Umbilical cord (tissue), 1 donor: ENCODE measurements at regions not wholly inside any gene's neighbourhood (a gene's known extent, or its start where the extent isn't known, plus 50 kb on each side); places are given as distances from the start of the nearest gene placed in this dataset.

Source experiments
- DNase-seq: peaks from one replicate; pipeline ENCODE4 v3.0.0-alpha.2; 2015; ENCODE audit warnings: low spot score

DNA sequence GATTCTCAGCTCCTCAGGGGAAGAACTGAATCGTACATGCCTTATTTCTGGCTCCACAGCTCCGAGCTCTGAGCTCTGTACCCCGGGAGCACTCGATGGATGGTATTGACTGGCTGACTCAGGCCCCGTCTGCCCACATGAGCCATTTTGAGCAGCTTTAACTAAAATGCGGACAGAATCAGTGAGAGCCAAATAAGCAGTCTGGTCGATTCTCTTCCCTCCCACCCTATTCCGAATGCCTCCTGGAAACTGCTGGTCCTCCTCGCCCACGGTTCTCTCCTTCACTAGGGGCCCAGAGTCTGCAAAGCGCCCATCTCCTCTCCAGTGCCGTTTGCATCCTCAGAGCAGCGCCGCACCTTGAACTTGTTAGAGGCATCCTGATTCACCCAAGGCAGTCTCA, 125.9 kb upstream of the IRF2BP2 start:
- DNase-seq = no peak

DNA sequence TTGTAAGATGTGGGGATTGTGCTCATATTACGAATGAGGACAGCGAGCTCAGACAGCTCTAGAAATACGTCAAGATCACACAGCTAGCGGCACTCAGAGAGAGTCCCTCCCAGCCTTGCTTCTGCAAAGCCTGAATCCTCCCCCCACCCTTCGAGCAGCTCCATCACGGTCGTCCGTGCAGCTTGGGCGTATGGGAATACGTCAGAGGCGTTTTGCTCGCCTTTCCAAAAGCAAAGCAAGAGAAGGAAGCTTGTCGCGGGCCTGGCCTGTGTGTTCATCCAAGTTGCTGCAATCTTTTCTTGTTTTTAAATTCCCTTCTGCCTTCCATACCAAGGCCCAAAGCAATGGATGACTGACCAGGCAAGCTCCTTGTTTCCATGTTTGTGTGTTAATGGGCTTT, 125.5 kb upstream of the IRF2BP2 start:
- no peak for DNase-seq

DNA sequence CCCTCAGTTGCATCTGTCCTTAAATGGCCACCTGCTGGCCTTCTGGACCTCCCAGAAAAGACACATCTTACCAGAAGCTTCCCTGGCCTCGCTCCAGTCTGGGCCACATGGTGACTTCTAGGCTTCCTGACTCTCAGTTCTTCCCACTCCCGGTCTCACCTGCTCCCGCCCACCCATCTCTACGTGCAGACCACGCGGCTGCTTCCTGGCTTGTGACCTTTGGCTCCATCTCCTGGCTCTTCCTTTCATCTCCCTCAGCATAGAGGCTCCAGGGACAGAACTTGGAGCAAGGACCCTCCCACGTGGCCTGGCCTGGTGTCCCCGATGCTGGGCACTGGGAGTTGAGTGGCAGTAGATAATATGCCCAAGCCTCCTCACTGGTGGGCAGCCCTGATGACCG, 124.9 kb upstream of the IRF2BP2 start:
- no peak for DNase-seq

DNA sequence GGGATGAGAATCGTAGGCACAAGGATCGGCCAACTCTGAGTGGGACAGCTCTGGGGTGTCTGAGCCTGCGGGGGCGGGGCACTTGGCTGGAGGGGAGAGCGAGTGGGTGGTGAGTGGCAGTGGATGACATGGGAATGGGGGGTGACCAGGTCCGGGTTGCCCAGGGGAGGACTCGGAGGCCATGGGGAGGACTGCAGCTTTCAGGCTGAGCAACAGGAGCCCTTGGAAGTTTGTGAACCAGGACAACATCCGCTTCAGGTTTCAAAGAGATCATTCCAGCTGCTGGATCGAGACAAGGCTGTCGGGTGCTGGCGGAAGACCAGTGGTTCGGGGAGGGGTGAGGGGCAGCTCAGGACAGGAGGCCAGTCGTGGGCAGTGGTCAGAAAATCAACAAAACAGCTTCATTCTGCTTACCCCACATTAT, 124.4 kb upstream of the IRF2BP2 start:
- DNase-seq = no peak

DNA sequence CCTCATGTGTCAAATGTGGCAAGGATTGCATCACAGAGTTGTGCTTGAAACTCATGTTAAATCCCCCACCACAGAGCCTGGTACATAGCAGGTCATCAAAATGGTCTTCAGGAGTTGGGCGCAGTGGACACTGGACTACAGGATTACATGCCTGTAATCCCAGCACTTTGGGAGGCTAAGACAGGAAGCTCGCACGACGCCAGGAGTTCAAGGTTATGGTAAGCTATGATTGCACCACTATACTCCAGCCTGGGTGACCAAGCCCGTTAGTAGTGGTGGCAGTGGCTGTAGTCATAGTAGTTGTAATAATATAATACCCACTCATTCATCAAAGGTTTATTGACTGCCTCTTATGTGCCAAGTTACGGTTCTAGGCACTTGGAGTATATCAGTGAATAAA, 123.4 kb upstream of the IRF2BP2 start:
- DNase-seq = no peak

DNA sequence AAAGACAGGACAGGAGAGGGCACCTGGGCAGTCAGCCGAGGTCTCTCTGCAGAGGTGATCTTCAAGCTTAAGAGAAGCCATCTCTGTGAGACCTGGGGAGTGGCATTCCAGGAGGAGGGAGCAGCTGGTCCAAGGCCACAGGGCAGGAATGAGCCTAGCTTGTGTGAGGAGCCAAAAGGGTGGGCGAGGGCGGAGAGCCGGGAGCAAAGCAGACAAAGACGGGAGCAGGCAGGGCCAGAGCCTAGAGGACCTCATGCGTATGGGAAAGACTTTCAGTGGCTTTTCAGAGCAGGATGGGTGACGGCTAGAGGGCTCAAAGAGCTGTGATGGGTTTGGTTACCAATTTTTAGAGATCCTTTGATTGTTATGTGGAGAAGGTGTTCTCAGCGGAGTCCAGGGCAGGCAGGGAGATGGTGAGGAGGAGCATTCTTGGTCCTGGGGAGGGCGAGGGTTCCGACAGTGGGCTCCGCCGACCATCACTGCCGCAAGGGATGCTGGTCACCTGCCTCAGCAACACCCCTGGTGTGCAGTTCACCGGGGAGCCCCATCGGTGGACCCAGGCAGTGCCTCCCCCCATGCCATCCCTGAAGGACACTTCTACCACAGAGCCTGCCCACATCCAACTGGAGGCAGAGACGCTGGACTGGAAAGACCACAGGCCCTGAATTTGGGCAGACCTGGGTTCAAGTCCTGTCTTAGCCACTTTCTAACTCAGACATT, 122.9 kb upstream of the IRF2BP2 start:
- DNase-seq = no peak

DNA sequence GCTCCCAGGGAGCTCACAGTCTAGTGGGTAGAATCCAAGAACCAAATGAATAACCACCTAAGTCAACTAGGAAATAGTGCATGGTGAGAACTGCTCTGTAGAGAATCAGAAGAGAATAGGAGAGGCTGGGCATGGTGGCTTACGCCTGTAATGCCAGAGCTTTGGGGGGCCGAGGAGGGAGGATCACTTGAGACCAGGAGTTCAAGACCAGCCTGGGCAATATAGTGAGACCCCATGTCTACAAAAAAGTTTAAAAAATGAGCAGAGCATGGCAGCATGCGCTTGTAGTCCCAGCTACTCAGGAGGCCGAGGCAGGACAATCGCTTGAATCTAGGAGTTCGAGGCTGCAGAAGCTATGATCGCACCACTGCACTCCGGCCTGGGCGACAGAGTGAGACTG, 122.3 kb upstream of the IRF2BP2 start:
- no peak for DNase-seq

DNA sequence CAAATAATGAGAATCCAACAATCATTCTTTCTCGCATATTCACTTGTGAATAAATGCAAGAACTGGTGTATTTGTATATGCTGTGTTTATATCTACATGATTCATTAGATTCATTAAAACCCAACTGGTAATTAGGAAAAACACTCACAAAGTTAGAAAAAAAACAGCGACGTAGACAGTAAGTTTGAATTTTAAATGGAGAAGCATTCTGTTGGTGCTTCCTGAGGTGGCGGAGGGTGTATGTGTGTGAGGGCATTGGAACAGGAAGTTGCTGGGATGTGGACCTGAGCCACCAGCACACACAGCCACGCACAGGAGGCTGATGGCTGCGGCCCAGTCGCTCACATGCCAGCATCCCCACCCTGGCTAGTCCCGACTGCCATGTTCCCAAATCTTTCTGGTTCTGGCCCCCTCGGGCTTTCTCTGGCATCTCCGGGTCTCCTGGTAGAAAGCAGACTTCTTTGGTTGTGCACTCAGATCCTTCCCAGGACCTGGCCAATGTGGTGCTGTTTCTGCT, 121.6 kb upstream of the IRF2BP2 start:
- DNase-seq = no peak

DNA sequence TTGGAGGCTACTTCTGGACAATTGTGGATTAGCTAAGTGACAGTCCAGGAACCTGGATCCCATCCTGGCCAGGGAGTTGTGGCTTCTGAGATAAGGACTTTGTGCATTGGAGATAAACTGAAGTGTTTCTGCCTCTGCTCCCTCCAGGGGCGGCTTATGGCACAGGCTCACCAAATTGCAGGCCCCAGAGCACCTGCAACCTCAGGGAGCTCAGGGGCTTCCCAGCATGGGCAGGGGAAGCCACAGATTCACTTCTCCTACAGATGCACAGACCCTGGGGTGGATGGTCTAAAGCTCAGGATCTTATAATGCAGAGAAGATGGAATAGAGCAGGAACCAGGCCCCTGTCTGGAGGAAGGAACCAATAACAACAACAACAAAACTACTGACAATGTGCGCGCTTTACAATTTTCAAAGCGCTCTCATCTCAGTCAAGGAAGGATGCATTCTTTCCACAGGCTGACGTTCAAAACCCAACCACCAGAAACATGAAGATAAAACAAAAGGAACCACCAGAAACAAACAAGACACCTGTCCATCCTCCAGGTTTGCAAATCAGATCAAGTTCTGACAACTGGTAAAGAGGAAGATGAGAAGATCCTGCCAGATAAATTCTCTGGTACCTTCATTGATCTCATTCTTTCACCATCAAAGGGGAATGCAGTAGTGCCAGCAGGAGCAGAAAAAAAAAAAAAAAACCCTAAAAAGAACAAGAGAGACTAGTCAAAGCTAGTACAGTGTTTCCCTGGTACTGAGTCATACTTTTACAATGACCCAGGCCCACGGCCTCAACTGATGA, 121.0 kb upstream of the IRF2BP2 start:
- DNase-seq = no peak

DNA sequence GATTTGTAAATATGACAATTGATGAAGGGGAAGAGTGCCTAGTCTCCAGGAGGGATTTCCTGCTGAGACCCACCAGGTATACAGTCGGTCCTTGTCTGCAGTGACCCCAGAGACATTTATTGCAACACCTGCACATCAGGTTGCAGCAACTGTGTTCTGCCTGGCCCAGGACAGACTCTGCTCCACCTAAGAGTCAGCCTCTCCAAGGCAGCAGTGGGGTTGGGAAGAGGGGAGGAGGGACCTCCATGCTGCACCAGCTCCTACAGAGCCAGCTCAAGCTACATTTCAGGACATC, 120.4 kb upstream of the IRF2BP2 start:
- DNase-seq = no peak

DNA sequence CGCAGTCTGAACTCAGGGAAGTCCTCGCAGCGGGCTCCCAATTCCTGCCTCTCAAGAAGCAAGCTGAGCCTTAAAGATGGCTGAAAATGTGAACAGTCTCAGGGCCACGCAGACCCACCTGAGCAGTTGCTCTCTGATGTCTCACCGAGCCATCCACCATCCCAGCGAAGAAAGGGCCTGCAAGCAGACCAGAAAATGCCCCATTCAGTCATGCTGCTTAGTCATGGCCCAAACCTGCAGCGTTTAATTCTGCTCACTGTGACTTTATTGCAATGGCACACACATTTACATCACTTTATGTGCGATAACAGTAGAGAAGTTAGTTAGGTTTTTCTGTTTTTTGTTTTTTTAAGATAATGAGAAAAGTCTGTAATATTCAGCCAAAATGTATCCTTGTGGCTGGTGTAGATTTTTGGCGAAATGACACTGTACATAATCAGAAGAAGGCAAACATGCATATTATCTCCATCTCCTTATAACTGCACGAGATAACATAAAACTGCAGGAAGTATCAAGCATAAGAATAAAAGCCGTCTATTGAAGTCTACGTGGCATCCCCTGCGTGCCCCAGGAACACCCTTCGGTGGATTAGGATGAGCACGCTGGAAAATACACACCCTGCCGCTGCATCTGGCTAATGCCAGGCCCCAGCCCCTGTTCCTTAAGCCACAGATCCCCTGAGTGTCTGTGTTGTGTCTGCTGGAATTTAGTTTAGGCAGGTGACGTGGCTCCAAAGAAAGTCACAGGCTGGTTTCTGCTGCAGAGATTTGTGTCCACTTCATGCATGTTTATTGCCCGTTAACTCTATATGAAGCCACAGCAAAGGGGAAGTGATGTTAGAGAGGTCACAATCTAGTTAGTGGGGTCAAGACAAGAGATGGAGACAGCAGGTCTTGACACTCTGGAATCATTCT, 119.8 kb upstream of the IRF2BP2 start:
- peak; percentile 94 for DNase-seq

DNA sequence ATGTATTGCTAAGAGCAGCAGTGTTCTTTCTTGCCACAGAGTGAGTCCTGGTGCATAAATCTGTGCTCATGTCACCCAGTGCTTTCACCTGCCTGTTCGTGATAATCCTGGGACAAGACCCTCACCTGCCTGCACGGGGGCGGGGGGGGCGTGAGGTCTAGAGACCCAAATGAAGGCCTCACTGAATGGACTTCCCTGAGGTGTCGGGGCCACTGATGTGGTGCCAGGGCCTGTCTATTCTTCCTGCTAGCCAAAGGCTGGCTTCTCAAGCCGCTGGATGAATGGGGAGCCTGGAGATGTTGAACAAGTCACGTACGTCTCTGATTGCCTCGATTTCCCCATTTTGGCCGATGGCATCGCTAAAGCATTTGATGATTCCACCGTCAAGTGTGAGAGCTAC, 118.8 kb upstream of the IRF2BP2 start:
- no peak for DNase-seq

DNA sequence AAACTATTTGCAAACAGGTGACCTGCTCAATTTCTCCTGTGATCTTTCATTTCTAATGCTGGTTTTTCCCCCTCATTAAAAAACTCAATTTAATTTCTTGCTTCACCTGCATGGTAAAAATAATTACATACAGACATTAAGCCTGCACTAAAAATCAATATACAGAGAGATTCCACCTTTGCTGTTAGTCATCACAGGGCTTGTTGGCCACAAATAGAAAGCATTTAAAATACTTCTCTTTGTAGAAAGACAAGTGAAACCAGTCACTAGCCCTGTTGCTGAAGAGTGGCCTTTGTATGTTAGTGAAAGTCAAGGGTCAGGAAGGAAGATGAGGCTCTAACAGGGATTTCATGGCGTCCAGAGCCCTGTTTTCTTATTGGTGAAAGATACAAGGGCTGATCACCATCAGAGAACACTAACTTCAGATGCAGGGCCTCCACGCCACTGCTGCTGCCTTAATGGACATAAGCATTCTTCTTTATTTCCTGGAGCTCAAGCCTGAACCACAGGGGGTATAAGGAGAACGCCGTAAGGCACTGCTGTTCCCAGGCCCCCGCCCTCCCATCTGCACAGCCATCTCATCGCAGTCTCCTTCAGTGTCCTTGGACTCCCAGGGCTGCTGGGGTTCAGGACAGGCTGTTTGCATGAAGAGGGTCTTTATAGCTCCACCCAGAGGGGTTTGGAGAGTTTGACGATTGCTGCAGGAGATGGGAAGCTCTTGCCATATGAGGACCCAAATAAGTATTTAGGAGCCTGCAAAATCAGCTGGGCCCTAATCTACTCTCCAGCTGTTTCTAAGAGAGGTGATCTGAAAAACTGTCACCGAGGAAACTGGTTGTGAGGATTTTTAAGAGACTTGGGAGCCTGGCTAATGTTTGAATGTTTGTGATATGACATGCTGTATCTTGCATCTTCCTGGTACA, 117.3 kb upstream of the IRF2BP2 start:
- no peak for DNase-seq

DNA sequence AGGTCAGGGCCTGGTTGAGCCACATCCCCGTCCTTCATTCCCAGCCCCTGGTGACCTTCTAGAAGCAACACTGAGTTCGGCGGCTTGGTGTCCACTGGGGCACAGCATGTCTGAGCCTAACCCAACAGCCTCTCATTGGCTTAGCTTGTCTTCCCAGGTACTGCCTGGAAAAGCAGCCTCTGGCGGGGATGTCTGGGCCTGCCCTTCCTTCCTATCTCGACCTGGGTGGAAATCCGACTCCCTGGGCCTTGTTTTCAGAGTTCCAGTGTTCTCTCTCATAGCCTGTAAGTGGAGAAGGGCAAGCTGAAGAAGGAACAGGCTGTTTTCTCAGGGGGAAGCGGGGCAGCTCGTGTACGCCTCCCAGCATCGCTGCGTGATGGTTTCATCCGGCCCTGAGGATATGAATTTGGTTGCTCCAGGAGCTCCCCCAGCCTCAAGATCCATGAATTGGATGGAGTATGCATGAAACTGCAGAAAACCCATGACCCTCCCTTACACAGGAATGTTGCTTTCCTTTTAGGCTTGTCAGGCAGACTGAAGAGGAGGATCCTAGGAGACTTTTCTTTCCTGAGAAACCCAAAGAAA, 116.5 kb upstream of the IRF2BP2 start:
- peak; percentile 57 for DNase-seq

DNA sequence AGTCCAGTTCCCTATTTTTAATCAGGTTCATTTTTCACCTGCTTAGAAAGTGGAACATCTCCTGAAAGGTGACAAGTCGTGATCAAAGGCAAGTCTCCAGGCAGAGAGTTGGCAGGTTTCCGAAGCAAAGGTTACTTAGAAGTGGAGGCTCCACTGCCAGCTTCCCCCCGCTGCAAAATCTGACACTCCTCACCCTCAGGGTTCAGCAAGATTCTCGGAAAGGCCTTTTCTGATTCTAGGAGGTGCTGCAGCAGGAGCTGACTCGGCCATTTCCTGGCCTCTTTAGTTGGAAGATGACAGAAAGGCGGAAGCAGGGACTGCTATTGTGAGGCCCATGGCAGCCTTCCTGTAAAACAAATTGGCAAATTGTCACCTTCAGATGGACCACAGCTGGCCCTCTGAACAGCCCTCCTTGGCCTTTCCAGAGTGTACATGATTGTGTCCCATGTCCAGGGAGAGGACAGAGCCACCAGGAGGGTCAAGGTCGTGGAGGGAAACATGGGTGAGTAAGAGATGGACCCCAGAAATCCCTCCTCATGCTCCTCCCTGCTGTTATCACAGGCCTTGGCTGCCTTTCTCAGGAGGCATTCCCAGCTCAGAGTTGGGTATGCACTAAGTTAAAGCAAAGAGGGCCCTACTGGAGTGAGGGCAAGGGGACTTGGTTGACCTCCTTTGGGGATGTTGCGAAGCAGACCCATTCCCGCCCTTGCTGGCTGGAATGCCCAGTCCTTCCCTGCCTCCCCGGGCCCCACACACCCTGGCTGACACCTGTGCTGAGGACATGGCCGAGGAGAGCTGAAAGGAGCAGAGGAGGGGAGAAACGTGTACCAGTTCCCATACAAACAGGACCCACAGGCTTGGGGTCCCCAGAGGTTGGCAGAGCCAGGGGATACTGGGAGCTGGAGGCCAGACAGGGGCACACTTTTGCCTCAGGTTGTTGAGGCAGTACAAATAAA, 115.5 kb upstream of the IRF2BP2 start:
- DNase-seq = peak; percentile 82

DNA sequence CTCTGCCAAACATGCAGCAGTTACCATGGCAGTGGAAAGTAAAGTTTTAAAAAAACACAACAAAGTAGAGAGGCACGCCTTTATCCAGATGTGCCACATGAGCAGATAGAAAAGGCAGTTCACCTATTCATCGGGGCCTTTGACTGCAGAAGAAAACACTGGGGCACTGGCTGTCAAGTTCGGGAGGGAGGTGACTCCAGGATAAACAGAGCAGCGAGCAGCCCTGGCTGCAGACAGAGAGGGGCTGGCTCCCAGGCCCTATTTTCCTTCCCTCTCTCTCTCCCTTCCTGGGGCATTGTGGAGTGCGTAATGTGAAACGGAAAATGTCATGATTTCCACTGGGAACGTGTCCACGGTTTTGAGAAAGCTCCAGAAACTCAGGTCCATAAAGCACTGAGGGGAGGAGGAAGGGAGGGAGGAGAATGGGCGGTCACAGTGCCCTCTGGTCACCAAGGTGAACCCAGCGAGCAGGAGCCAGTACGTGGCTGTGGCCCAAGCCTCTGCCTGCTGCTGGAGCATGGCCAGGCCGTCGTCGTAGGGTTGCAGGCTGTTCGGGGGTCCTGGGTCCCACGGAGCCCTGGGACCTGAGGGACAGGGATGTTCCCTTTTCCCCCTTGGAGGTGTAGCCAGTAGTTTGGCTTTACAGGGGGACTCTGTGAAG, 114.7 kb upstream of the IRF2BP2 start:
- no peak for DNase-seq

DNA sequence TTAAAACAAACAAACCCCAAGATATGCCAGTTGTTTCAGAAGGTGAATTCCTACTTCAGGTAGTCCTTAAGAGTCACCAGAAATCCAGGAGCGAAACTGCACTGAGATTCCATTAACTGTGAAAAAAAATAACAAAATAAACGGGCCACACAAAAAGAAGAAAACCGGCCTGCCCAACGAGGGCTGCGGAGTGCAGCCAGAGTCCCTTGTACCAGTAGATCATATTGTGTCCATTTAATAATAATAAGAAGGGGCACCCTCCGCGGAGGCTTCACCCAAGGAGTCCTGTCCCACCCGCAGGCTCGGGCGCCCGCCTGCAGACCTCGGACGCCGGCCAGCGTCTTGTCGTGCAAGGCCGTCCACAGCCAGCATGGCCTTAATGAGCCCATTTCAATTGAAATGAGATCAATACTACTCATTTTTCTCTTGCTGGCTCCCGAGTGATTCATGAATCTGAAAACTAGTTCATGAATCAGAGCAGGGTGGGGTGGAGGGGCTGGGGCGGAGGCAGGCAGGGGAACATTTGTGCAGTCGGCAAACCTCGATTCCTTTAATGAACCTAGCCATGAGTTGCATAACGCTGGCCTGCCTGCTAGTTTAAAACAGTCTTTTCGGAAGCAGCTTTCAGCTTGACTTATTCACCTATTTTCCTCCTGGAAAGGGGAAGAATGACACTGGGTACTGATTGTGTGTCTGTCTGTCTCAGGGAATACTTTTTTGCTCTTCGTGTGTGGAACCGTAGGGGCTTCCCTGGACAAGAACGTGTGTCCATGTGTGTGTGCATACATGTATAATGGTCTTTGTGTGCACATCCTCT, 113.1 kb upstream of the IRF2BP2 start:
- peak; percentile 89 for DNase-seq

DNA sequence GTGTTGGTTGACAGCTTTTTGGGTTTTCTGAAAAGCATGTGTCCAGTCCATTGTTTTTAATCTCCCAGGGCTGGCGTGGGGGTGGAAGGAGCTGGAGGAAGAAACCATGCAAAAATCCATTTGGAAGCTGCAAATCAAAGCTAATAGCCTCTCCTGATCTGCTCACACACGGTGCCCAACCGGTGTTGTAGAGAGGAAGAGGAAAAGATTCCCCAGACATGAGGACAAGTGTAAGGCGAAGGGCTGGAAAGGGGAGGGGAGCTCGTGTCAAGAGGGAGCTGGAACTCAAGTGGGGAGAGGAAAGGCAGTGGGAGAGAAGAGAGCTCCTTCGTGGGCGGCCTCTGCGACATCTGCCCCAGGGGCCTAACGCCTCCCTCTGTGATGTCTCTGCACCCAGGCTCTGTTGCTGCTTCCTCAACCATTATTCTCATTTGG, 112.3 kb upstream of the IRF2BP2 start:
- no peak for DNase-seq
